ENCODE measurements at regions not wholly inside any gene's neighbourhood (a gene's known extent, or its start where the extent isn't known, plus 50 kb on each side); places are given as distances from the start of the nearest gene placed in this dataset.

GRCh38 chr9:106218854-106219253 lies 524.5 kb downstream of the TMEM38B start:
- TF ChIP-seq NANOG (IDR thresholded peaks at IDR 0.05; ENCODE audit: insufficient read depth, low read depth, low read length, poor library complexity, severe bottlenecking), result no peak
- no peak for TF ChIP-seq CTCF (IDR thresholded peaks at IDR 0.05; ENCODE audit: control extremely low read depth in 1 of 3, insufficient read depth in 1 of 3, low read depth in 1 of 3, low read length in 3 of 3)
- no peak for TF ChIP-seq BRCA1 (IDR thresholded peaks at IDR 0.05; ENCODE audit: low read depth, low read length)
- TF ChIP-seq CEBPB (IDR thresholded peaks at IDR 0.05; ENCODE audit: low read depth, low read length), result no peak
- TF ChIP-seq, protein P1, sequence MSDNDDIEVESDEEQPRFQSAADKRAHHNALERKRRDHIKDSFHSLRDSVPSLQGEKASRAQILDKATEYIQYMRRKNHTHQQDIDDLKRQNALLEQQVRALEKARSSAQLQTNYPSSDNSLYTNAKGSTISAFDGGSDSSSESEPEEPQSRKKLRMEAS (IDR thresholded peaks at IDR 0.05), result no peak

Measured in H1 (cell line).